ENCODE measurements at regions not wholly inside any gene's neighbourhood (a gene's known extent, or its start where the extent isn't known, plus 50 kb on each side); places are given as distances from the start of the nearest gene placed in this dataset.

DNA sequence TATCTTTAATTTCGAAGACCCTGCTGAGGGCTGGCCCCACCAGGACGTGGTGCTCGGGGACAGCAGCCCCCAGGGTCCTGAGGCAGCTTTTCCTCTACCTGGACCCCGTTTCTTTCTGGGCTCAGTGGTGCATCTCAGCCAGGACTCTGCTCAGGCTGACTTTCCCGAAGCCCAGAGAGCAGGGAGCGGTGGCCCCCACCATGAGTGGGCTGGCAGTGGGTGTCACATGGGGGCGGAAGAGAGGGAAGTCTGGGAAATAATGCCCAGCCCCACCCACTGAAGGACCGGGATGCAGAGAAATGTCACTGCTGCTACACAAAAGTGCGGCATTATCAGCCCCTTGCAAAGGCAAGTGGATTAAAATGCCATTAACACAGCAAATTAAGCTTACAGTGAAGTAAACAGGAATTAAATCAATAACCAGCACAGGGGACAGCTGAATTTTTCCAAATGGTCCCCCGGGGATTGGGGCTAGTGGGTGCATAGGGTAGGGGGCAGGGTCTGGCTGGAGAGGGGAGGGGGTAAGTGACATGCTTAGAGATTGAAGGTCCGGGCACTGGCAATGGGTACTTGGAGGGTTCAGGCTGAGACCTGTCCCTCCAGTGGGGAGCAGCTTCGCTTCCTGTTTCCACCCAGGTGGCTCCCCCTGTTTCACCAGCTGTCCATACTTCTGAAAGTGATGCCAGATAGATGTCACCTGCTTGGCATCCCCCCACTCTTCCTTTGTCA lies 177.3 kb downstream of the URI1 start:
- intact Hi-C loops (cut with micrococcal nuclease): no loop called here
- no peaks in the 10 kb centered on the region for H3K4me1 ChIP-seq (ENCODE audit: insufficient read depth, low read length)
- DNase-seq: no peak
- H3K27me3 ChIP-seq (ENCODE audit: insufficient read depth, low read length): no peaks in the 10 kb centered on the region
- peaks cover 0 to 7% of the 10 kb centered on the region in 2 donors for H3K27me3 Mint-ChIP-seq
- H3K4me3 ChIP-seq (ENCODE audit: low read length in 2 of 2): no peak overlapping the region
- ChIA-PET CTCF (ENCODE audit: partially characterized antibody) (no interaction called here), POLR2A (ENCODE audit: partially characterized antibody) (no interaction called here)
- no peaks in the 10 kb centered on the region for H3K9me3 ChIP-seq (ENCODE audit: control insufficient read depth in 1 of 2, low read length in 2 of 2)
- no peak overlapping the region for H3K4me3 Mint-ChIP-seq
- H3K4me1 Mint-ChIP-seq: no peaks in the 10 kb centered on the region
- no peak overlapping the region for H3K27ac Mint-ChIP-seq
- peaks cover 0 to 4% (median 0%) of the 10 kb centered on the region in 8 donors for H3K9me3 Mint-ChIP-seq
- no peaks in the 10 kb centered on the region for H3K36me3 Mint-ChIP-seq
- no peaks in the 10 kb centered on the region for H3K36me3 ChIP-seq (ENCODE audit: insufficient read depth, low read length)
- H3K27ac ChIP-seq (ENCODE audit: low read depth, low read length): no peak overlapping the region

DNA sequence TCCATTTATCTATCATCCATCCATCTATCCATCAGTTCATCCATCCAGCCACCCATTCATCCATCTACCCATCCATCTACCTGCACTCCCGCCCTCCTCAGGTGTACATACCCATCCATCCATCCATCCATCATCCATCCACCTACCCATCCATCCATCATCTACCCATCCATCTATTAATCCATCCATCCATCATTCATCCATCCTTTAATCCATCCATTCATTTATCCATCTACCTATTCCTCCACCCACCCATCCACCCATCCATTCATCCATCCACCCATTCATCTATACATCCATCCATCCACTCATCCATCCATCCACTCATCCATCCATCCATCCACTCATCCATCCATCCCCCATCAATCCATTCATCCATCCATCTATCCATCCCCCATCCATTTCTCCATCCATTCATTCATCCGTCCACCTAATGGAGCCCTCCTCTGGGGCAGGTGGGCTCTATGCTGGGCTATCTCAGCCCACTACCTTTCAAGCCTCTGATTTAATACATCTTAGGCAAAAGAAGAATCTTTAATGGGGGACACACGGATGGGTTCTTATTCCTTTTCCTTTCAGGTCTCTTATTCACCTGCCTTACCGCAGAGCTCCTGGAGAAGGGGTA lies 178.9 kb downstream of the URI1 start:
- ChIA-PET CTCF (ENCODE audit: partially characterized antibody) (no interaction called here), POLR2A (ENCODE audit: partially characterized antibody) (no interaction called here)
- no peak for DNase-seq
- H3K9me3 Mint-ChIP-seq: peaks cover 0 to 4% (median 0%) of the 10 kb centered on the region in 8 donors
- H3K27me3 Mint-ChIP-seq: peaks cover 0 to 7% of the 10 kb centered on the region in 2 donors
- H3K9me3 ChIP-seq (ENCODE audit: control insufficient read depth in 1 of 2, low read length in 2 of 2): no peaks in the 10 kb centered on the region
- H3K27ac Mint-ChIP-seq: peak overlapping the region in 1 of 7 donors; percentile 33
- H3K27ac ChIP-seq (ENCODE audit: low read depth, low read length): no peak overlapping the region
- intact Hi-C loops (cut with micrococcal nuclease): no loop called here
- no peaks in the 10 kb centered on the region for H3K4me1 ChIP-seq (ENCODE audit: insufficient read depth, low read length)
- no peak overlapping the region for H3K4me3 ChIP-seq (ENCODE audit: low read length in 2 of 2)
- H3K27me3 ChIP-seq (ENCODE audit: insufficient read depth, low read length): no peaks in the 10 kb centered on the region
- H3K36me3 ChIP-seq (ENCODE audit: insufficient read depth, low read length): no peaks in the 10 kb centered on the region
- no peaks in the 10 kb centered on the region for H3K36me3 Mint-ChIP-seq
- no peaks in the 10 kb centered on the region for H3K4me1 Mint-ChIP-seq
- no peak overlapping the region for H3K4me3 Mint-ChIP-seq

DNA sequence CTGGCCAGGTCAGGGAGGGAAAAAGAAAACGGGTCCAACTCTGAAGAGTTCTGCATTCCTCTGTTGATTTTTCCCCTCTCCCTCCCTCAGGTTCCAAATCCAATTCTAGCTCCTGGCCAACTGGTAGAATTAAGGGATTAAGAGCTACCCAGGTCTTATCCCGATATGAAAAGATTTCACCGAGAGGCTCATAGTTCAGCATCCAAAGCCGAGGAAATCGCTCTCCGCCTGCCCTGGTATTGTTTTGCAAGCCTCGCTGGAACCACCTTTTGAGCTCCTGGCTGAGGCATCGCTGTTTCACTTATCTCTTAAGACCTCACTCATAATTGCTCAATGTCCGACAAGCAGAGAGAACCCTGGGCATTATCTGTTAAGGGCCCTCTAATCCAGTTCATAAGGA lies 180.4 kb downstream of the URI1 start:
- ChIA-PET POLR2A (ENCODE audit: partially characterized antibody) (no interaction called here), CTCF (ENCODE audit: partially characterized antibody) (no interaction called here)
- Mint-ChIP-seq H3K4me3 (no peak overlapping the region), H3K4me1 (no peaks in the 10 kb centered on the region), H3K27me3 (peaks cover 0 to 7% of the 10 kb centered on the region in 2 donors), H3K36me3 (no peaks in the 10 kb centered on the region), H3K27ac (no peak overlapping the region), H3K9me3 (peaks cover 0 to 4% (median 0%) of the 10 kb centered on the region in 8 donors)
- no peak overlapping the region for H3K27ac ChIP-seq (ENCODE audit: low read depth, low read length)
- H3K9me3 ChIP-seq (ENCODE audit: control insufficient read depth in 1 of 2, low read length in 2 of 2): no peaks in the 10 kb centered on the region
- H3K36me3 ChIP-seq (ENCODE audit: insufficient read depth, low read length): no peaks in the 10 kb centered on the region
- H3K4me1 ChIP-seq (ENCODE audit: insufficient read depth, low read length): no peaks in the 10 kb centered on the region
- no peaks in the 10 kb centered on the region for H3K27me3 ChIP-seq (ENCODE audit: insufficient read depth, low read length)
- DNase-seq: no peak
- H3K4me3 ChIP-seq (ENCODE audit: low read length in 2 of 2): no peak overlapping the region
- intact Hi-C loops (cut with micrococcal nuclease): no loop called here

DNA sequence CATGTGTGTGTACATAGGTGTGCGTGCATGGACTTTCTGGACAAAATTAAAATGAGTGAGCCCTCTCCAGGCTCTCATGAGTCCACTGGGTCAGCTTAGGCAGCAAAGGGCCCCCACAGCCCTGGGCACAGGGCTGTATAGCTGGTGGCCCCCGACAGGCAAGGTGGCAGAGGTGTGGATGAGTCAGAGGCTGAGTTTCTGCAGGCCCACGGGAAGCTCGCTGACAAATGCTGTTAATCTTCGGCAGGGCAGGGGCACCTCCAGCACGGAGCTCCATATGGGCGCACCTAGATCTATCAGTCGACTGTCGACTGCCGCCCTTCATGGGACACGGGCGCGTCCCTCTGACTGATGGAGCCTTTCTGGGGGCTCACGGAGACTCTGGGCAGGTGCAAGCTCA lies 181.1 kb downstream of the URI1 start:
- Histone ChIP-seq H3K36me3 (ENCODE audit: insufficient read depth, low read length) (no peaks in the 10 kb centered on the region), H3K4me3 (ENCODE audit: low read length in 2 of 2) (no peak overlapping the region), H3K27me3 (ENCODE audit: insufficient read depth, low read length) (no peaks in the 10 kb centered on the region), H3K27ac (ENCODE audit: low read depth, low read length) (no peak overlapping the region), H3K9me3 (ENCODE audit: control insufficient read depth in 1 of 2, low read length in 2 of 2) (no peaks in the 10 kb centered on the region), H3K4me1 (ENCODE audit: insufficient read depth, low read length) (no peaks in the 10 kb centered on the region)
- CTCF ChIA-PET (ENCODE audit: partially characterized antibody): no interaction called here
- Mint-ChIP-seq H3K36me3 (no peaks in the 10 kb centered on the region), H3K4me1 (no peaks in the 10 kb centered on the region), H3K9me3 (peaks cover 0 to 4% (median 0%) of the 10 kb centered on the region in 8 donors), H3K27me3 (peaks cover 0 to 7% of the 10 kb centered on the region in 2 donors), H3K27ac (no peak overlapping the region), H3K4me3 (no peak overlapping the region)
- POLR2A ChIA-PET (ENCODE audit: partially characterized antibody): no interaction called here
- DNase-seq: no peak
- intact Hi-C loops (cut with micrococcal nuclease): no loop called here

DNA sequence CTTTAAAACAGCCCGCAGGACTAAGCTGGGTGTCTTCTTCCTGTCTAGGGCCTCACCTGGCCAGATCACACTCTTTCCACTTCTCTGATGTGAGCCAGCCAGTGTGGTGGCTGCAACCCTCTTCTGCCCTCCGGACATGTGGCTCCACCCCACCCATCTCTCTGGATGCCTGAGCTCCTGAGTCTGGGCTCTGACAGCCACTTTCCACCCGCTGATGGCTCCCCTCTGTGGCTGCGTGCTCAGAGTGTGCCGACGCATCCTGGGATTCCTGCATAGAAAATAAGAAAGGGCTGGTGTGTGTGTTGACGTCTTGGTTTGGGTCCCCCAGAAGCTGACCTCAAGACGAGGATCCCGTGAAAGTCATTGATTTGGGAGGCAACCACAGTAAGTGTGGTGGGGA lies 181.6 kb downstream of the URI1 start:
- ChIA-PET CTCF (ENCODE audit: partially characterized antibody) (no interaction called here), POLR2A (ENCODE audit: partially characterized antibody) (no interaction called here)
- no peaks in the 10 kb centered on the region for H3K4me1 Mint-ChIP-seq

DNA sequence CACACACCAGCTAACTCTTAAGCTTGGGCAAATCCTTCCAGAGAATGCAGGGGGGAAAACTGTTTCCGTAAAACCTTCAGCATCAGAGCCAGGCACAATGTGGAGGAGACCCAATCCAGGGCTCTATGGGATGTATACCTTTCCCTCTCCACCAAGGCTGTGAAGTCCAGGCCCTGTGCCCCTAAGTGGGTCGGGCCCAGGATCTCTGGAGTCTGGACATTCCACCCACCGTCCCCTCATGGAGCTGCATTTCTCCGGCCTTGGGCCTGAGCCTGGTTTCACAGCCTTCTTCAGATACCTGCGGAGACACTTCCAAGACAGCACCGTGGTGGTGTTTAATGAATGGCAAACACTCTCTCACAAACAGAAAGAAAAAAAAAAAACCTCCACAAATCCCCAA lies 186.2 kb downstream of the URI1 start:
- H3K4me3 Mint-ChIP-seq: no peak overlapping the region
- intact Hi-C loops (cut with micrococcal nuclease): no loop called here
- H3K36me3 Mint-ChIP-seq: no peaks in the 10 kb centered on the region
- H3K9me3 Mint-ChIP-seq: peaks cover 0 to 6% (median under 1%) of the 10 kb centered on the region in 8 donors
- no peaks in the 10 kb centered on the region for H3K4me1 ChIP-seq (ENCODE audit: insufficient read depth, low read length)
- POLR2A ChIA-PET (ENCODE audit: partially characterized antibody): no interaction called here
- no peaks in the 10 kb centered on the region for H3K9me3 ChIP-seq (ENCODE audit: control insufficient read depth in 1 of 2, low read length in 2 of 2)
- CTCF ChIA-PET (ENCODE audit: partially characterized antibody): interaction anchor here (0.6 to 0.9 kb wide), 2 partner anchors 8 to 412 kb away, joined by 3 read pairs; no protein-coding TSS in a partner anchor
- H3K27ac Mint-ChIP-seq: no peak overlapping the region
- no peaks in the 10 kb centered on the region for H3K36me3 ChIP-seq (ENCODE audit: insufficient read depth, low read length)
- H3K4me3 ChIP-seq (ENCODE audit: low read length in 2 of 2): no peak overlapping the region
- H3K27me3 Mint-ChIP-seq: no peaks in the 10 kb centered on the region
- H3K27me3 ChIP-seq (ENCODE audit: insufficient read depth, low read length): no peaks in the 10 kb centered on the region
- H3K4me1 Mint-ChIP-seq: no peaks in the 10 kb centered on the region
- no peak for DNase-seq
- no peak overlapping the region for H3K27ac ChIP-seq (ENCODE audit: low read depth, low read length)

More for the DNA sequence above, 181.6 kb downstream of the URI1 start:
- Mint-ChIP-seq H3K27me3 (peaks cover 0 to 7% of the 10 kb centered on the region in 2 donors), H3K4me3 (no peak overlapping the region), H3K36me3 (no peaks in the 10 kb centered on the region), H3K9me3 (peaks cover 0 to 4% (median 0%) of the 10 kb centered on the region in 8 donors), H3K27ac (no peak overlapping the region)
- intact Hi-C loops (cut with micrococcal nuclease): no loop called here
- Histone ChIP-seq H3K4me1 (ENCODE audit: insufficient read depth, low read length) (no peaks in the 10 kb centered on the region), H3K27ac (ENCODE audit: low read depth, low read length) (no peak overlapping the region), H3K9me3 (ENCODE audit: control insufficient read depth in 1 of 2, low read length in 2 of 2) (no peaks in the 10 kb centered on the region), H3K4me3 (ENCODE audit: low read length in 2 of 2) (no peak overlapping the region), H3K36me3 (ENCODE audit: insufficient read depth, low read length) (no peaks in the 10 kb centered on the region), H3K27me3 (ENCODE audit: insufficient read depth, low read length) (no peaks in the 10 kb centered on the region)
- DNase-seq: no peak

DNA sequence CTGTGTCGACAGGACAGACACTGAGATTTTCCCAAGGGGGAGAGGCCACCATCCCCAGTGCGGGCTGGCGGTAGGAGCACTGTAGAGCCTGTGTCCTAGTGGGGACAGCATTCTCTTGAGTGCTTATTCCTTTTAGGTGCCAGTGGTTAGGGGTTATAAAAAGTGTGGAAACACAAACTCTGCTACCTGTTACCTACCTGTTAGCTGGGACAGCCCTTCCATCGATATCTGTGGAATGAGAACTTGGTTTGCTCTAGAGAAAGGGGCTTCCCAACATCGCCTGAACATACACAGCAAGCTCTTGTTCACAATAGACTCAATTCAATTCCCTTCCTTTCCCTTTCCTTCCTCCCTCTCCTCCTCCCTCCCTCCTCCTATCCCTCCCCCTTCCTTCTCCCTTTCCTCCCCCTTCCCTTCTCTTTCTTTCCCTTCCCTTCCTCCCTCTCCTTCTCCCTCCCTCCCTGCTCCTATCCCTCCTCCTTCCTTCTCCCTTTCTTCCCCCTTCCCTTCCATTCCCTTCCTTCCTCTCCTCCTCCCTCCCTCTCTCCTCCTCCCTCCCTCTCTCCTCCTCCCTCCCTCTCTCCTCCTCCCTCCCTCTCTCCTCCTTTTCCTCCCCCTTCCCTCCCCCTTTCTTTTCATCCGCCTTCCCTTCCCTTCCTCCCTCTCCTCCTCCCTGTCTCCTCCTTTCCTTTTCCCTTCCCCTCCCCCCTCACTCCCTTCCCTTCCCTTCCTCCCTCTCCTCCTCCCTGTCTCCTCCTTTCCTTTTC lies 188.5 kb downstream of the URI1 start:
- no peak overlapping the region for H3K4me3 ChIP-seq (ENCODE audit: low read length in 2 of 2)
- no peaks in the 10 kb centered on the region for H3K4me1 ChIP-seq (ENCODE audit: insufficient read depth, low read length)
- Mint-ChIP-seq H3K4me3 (no peak overlapping the region), H3K27ac (no peak overlapping the region), H3K36me3 (no peaks in the 10 kb centered on the region), H3K9me3 (peaks cover 0 to 6% (median under 1%) of the 10 kb centered on the region in 8 donors), H3K4me1 (no peaks in the 10 kb centered on the region), H3K27me3 (peaks cover 0 to 4% of the 10 kb centered on the region in 2 donors)
- DNase-seq: no peak
- ChIA-PET CTCF (ENCODE audit: partially characterized antibody) (no interaction called here), POLR2A (ENCODE audit: partially characterized antibody) (no interaction called here)
- H3K27ac ChIP-seq (ENCODE audit: low read depth, low read length): no peak overlapping the region
- intact Hi-C loops (cut with micrococcal nuclease): no loop called here
- no peaks in the 10 kb centered on the region for H3K27me3 ChIP-seq (ENCODE audit: insufficient read depth, low read length)
- H3K9me3 ChIP-seq (ENCODE audit: control insufficient read depth in 1 of 2, low read length in 2 of 2): no peaks in the 10 kb centered on the region
- no peaks in the 10 kb centered on the region for H3K36me3 ChIP-seq (ENCODE audit: insufficient read depth, low read length)

All from CD4-positive, alpha-beta memory T cell (primary cell).